KG1 (cell line): ENCODE measurements at regions not wholly inside any gene's neighbourhood (a gene's known extent, or its start where the extent isn't known, plus 50 kb on each side); places are given as distances from the start of the nearest gene placed in this dataset.

Source experiments
- DNase-seq: peaks from one replicate; lab custom pipeline; 2025; lab: John Stamatoyannopoulos, UW

DNA sequence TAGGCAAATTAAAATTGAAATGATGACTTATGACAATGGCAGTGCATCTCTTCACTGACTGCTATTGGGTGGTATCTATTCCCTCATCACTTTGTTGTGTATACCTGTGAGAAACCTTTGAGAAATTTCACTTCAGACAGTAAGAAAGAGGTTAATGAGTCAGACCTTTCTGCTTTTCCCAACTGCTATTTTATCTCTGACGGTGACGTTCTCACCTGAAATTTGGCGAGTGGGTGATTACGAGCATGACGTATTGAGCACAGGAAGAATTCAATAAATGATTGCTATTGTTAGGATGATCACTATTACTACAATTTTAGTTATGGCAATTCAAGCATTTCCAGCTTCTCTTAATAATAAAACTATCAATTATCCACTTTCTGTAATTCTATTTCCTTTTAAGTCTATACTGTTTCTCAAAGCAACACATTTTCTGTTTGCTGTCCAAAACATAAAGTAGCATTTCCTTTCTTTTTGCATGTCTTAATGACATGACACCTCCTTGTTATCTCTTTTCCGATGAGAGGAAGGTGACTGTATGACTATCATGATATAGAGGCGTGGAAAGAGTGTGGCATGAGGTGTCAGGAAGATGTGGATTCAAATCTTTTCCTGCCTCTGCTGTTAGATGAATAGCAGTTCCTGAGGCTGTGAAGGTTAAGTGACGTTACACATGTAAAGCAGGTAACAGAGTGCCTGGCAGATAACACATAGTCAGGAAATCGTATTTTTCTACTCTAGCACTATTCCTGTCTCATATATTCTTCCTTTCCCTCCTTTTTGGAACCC is 504.9 kb upstream of the SEMA6D start:
- no peak for DNase-seq

DNA sequence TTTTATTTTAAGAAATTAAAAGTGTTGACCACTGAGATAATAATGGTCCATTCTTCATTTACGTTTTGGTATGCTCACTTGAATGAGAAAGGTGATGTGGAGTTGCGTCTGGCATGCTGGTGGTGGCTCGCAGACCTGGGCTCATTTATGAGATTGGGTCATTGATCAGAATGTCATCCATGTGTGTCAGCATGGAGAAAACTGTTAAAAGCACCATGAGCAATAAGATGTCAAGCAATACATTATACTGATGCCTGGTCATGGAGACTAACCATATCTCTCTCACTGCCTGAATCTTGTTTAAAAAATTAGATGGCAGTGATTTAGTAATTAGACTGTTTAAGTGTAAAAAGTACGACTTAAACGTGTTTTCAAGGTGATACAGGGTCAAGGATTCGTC is 503.4 kb upstream of the SEMA6D start:
- no peak for DNase-seq

DNA sequence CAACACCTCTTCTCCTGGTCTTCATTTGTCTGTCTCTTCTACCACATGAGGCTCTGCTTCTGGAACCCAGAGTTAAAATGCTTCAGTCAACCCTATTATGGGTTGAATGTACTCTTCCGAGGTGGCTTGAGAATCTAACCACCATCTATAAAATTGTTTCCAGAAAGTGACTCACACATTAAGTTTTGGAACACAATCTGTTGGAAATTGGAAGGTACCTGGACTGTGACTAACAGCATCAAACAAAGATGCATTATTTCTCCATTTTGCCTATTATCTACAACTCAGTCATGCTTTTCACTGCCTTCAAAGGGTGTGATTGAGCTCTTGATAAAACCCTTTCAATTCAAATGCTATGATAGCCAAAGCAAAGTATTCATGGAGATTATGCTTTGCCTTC is 499.0 kb upstream of the SEMA6D start:
- no peak for DNase-seq

DNA sequence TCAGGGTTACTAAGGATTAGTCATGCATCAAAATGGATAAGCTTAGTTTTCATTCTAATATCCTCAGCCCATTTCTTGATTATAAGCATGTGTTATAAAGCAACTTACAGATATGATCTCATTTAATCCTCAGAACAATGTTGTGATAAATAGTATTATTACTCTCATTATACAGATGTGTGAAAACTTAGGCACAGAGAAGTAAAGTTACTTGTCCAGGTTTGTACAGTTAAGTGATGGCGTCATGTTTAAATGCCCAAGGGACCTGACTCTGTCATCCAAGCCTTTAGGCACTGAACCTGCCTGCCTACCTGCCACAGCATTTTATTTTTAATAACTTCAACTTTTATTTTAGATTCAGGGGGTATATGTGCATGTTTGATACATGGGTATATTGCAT is 472.9 kb upstream of the SEMA6D start:
- DNase-seq = no peak

DNA sequence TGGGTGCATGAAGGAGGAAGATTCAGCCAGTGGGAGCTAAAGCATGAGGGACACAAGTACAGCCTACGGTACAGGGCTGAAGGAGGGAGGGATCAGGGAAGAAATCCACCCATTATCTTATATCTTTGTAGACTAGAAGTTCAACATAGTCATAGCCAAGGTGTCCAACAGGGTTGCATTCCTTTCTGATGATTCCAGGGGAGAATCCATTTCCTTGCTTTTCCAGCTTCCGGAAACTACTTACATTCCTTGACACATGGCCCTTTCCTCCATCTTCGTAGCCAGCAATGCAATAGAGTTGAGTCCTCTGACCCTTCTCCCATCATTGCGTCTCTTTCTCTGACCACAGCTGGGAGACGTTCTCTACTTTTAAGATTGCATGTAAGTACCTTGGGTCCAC is 471.0 kb upstream of the SEMA6D start:
- no peak for DNase-seq

DNA sequence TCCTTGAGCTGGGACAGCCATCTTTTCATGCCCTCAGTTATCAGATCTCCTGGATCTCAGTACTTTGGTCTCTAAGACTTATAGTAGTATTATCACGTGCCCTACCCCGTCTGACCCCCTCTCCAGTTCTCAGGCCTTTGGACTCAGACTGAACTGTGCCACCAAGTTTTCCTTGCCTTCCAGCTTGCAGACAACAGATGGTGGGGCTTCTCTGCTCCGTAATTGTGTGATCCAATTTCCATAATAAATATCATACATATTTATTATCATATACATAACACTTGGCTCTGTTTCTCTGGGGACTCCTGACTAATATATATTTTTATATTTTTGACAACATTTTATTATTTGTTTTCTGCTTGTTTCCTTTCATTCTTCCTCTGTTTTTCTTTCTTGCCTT is 458.8 kb upstream of the SEMA6D start:
- DNase-seq = no peak

DNA sequence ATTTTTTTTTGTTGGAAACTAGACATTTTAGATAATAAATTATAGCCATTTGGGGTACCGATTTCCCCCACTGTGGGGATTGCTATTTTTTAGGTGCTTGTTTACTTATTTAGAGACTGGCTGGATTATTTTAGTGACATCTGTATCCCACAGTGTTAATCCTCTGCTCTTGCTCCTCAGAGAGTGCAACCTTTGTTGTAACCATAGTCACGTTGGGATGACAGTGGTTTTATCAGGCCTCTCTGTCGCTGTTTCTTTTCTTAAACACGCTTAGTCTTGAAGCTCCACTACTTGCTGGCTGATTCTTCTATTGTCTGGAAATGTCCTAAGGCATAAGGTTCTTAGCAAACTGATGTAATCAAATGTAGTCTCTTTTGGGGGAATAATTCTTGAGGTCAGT is 451.6 kb upstream of the SEMA6D start:
- DNase-seq = no peak

DNA sequence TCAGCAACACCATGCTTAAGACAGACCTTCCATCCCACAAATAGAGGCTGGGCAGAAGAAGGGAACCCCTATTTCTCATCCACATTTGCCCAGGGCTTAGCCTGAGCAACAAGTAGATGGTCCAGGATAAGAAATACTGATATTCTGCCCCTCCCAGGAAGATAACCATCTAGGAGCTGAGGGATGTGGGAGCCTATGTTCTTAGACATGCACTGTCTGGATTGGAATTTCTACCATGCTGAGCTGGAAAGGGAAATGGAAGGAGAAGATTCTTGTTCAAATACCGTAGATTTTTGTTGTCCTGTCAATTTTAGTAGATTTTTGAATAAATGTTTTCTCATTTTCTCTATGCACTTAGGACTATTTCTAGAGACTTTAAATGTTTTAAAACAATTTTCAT is 450.7 kb upstream of the SEMA6D start:
- DNase-seq = no peak

DNA sequence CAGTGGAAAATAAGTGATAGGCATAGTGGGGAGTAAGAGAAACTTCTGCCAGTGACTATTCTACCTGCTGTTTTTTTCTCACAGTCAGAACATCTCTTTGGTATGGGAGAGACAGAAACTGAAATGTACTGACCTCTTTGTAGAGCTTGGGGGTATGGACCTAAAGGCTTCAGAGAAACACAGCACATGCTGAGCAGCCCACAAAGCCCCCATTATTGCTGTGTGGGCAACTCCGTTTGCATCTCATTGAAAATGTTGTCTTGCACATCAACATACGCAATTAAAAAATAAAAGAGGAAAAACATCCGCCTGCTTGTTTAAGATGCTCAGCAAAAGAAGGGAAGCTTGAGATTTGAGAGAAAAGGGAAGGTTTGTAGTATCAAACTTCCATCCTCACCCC is 443.4 kb upstream of the SEMA6D start:
- no peak for DNase-seq

DNA sequence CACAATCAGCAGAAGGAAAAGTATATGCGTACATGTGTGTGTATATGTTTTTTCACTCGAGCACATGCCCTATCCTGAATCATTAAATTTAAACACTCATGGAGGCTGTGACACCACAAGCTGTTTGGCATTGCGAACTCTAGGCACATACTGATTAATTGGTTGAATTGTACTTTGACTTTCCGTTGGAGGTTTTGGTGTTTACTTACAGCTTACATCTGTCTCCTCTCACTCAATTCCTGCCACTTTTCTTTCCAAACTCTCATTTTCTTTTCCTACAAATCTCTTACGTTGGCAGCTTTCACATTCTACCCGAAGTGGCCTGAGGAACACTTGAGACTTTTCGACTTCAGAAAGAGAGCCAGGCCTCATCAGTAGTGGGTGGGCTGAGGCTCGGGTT is 434.1 kb upstream of the SEMA6D start:
- DNase-seq = no peak

DNA sequence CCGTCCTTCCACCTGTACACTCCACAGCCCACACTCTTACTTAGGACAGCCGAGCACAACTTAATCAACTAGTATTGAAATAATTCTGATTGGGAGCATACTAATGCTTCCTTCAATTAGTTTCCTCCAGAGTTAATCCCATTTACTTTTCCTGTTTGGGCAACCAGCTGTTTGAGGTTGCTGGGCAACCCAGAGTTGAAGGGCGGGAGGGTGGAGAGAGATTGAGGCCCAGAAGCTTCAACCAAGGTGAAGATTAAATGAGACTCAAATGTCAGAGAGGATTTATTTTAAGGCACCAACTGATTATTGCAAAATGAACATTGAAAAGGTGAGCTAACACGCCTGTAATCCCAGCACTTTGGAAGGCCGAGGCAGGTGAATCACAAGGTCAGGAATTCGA is 428.5 kb upstream of the SEMA6D start:
- no peak for DNase-seq

DNA sequence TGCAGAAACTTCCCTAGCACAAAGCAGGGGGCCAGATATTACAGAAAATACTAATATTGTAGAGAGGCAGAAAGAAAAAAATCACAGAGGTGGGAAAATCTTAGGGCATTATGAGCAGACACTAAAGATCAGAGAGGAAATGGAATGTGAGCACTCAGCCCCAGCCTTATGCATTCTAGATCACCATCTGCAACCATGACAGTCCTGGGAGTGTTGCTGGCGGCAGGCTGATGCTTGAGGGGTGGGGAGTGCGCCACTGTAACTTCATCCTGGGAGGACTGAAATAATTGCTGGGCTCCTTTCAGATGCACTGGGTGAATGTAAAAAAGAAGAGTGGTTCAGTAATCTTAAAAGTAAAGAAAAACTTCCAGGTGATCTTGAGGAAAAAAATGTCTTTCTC is 427.6 kb upstream of the SEMA6D start:
- DNase-seq = no peak

DNA sequence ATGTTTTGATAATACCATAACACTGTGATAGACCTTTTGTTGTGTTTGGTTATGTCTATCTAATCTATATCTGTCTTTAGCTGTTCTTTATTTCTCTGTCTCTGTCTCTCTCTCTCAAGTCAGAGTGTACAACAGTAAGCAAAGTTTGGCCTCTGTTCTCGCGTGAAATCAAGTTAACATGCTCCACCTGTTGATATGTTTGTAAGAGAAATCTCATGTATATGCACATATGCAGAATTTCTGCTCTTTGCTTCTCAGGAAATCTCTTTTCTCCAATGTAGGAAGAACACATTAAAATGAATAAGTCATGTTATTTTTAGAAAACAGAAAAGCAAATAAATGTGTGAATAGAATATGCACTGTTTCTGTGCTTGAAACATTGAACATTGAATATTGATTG is 425.5 kb upstream of the SEMA6D start:
- no peak for DNase-seq

DNA sequence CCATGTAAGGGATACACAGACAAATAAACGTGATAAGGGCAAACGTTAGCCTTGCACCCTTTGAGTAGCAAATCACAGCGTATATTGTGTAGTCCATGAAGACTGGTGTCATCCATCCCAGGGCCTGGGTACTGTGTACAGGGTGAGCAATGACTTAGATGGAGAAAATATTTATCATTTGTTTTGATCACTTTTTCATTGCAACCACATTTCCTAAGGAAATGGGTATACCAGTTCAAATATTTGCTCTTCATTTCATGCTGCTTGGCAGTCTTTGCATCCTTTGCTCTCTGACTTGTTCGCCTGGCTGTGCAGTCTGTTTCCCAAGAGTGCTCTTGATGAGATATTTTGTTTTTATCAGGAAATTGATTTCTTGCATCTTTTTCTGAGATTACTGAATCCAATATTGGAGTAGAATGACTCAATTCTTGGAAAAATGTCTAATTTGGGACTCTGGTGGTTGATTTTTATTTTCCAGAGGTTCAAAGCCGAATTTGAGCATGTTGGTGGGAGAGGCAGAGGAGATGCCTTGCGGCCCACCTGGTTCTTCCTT is 424.6 kb upstream of the SEMA6D start:
- DNase-seq = no peak

DNA sequence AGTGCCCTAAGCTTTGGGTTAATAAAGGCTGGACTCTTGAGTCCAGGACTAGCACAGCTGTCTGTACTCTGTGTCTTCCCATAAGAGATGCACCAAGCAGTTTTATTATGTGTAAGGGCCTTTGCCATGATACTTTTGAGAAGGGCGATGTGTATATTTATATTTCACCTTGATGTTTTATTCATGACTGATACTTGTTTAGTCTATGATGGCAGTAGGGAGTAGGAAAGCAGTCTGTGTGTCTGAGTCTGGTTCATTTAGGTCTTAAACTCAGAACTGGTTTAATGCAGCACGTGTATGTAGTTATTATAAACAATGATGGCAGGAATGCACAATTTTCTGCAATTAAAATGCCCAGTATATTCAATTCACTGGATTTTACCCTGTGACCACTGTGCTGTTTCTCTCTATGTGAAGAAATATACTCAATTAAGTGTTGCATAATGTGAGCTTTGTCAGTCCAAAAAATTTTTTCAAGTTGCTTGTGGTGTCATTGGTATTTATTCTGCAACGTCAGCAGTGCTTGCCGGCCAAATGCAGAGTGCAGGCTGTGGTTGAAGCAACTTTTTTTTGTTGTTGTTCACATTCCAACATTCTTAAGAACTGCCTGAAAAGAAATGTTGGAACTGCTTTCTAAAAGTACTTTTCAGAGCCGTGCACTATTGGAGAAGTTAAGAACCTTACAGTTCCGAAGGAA is 423.7 kb upstream of the SEMA6D start:
- no peak for DNase-seq

DNA sequence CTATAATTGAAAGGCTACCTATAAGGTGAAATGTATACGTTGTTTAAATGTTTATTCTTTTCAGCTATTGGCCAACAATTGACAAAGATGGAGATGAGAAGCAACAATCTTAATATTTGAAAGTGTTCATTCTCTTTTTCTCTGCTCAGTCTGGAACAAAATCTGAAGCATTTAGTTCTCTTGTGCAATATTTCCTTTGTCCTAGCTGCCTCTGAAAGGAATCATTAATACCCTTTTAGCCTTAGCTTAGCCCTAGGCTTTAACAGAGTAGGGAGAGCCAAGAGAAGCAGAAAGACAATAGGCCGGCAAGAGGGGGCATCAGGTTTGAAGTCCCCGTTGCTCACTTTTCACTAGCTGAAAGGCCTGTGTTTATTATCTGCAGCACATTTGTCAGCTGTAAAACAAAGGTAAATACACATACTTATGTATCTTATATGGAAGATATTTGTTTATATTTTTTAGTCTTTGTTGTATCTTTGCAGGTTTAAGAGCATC is 422.5 kb upstream of the SEMA6D start:
- DNase-seq = no peak

DNA sequence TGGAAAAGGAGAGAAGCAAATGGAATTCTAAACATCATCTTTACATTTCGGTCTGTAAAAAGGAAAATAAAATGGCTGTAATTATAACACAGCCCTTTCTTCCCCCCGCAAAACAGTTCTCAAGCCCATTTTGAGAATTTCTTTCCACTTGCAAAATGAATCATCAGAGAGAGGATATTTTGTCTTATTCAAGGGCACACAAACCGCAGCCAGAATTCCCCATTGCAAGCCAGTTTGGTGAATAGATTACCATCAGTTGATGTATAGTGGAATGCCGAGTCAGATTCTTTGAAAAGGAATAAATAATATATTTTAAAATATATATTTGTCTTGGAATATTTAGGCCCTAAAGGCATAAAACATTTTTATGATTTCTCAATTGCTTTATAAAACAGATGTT is 420.4 kb upstream of the SEMA6D start:
- DNase-seq = no peak

DNA sequence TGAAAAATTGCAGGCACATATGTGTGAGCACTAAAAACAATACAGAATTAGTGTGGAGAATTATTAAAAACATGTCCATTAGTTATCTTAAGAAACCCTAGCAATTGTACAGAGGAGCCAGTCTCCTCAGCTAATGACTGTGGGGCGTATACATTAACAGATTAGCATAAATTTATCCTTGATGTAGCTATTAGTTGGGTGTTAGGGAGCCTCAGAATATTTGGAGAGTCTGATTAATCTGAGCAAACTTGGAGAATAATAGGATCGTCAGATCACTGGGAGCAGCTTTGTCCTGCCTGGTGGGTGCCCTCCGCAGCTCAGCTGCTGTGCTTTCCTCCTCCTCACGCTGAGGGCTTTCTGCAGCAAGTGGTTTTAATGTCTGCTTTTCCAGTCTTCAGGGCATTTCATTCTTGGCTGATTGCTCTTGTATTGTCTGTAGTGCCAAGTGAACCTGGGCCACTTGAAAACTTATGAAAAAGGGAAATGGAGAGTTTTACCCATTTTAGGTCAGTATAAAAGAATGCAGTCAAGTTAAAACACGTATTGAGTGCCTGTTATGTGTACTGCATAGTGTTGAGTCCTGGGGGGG is 417.4 kb upstream of the SEMA6D start:
- DNase-seq = no peak

DNA sequence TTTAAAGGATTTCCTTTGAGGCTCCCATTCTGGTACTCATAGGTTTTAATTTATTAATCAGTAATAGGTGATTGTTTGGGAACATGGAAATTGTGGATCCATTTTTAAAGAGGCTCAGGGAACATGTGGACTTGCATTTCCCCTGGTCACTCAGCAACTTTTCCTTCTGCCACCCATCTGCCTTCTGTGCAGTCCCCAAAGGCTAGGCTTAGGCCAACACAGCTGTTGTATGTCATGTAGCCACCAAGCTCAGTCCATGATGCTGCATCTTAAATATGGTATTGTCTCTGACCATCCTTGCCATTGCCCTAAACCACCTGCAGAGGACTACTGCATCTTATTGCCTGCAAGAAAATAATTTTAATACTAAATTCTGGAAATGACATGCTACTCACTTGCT is 416.7 kb upstream of the SEMA6D start:
- no peak for DNase-seq

DNA sequence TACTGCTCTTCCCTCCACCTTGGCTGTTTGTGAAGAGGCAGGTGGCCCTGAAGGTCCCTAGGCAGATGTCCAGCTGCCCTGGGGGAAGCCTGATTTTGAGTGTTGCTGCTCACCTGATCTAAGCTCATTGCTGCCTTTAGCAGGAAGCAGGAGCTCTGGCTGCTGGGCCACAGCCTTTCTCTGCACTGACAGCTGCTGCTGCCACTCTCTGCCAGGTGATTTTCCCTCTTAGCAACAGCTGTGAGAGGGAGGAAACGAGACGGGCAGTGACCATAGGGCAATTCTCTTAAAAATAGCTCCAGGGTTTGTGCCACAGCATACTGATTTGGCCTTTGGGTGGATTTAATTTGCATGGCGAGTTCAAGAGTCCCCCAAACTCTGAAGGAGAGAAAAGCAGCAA is 415.8 kb upstream of the SEMA6D start:
- no peak for DNase-seq

DNA sequence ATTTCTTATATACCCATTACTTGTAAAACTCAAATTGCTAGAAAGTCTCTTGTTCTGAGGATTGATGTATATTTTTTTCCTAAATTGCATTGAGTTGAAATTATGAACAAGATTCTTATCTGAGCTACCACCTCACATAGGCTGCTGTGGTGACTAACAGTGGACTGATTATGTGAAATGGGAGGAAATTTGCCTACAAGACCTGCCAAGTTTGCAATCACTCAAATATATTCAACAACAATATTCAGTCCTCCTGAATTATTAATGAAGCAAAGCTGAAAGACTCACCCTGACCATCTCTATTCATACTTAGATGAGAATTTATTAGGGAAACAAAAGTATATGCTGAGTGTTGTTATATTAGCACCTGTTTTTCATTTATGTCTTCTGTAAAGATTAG is 412.6 kb upstream of the SEMA6D start:
- no peak for DNase-seq

DNA sequence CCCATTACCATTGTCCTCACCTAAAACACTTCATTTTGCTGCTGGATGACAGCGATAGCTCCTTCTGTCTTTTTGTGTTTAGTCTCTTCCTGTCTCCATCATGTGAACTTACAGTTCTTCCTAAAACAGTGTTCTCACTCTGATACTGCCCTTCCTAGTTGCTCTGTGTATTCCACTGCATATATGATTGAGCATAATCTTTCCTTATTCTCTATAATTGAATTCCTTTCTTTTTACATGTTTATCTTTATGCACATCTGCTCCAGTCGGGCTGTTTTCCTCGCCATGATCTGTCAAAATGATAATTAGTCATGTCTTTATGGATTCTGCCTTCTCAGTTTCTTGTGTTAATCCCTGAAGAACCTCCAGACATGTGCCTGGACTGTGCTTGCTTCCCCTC is 405.1 kb upstream of the SEMA6D start:
- DNase-seq = no peak
